ENCODE measurements at regions not wholly inside any gene's neighbourhood (a gene's known extent, or its start where the extent isn't known, plus 50 kb on each side); places are given as distances from the start of the nearest gene placed in this dataset.

DNA sequence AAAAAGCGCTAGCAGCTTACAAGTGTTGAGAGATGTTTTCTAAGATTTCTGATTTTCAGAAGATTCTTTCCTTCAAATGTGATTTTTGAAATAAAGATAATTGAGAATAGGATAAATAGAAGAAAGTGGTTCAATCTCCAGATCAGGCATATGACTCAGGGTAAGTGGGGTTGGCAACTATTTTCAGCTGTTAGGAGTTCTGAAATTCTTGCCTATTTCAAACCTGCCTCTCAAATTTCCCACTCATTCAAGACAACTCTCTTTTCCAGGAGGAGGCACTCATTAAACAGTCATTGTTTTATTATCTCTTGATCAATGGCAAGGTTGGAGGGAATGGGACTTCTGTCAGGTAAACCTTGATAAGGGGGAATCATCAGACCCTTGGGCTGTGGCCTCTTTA lies 138.9 kb downstream of the HNMT start:
- Histone ChIP-seq H3K4me1 (no peaks in the 10 kb centered on the region), H3K27me3 (no peaks in the 10 kb centered on the region), H3K36me3 (no peaks in the 10 kb centered on the region), H3K9me3 (no peaks in the 10 kb centered on the region), H3K4me3 (no peak overlapping the region), H3K27ac (no peak overlapping the region)
- TF ChIP-seq POLR2A (IDR thresholded peaks at IDR 0.05) = no peak
- DNase-seq = no peak

DNA sequence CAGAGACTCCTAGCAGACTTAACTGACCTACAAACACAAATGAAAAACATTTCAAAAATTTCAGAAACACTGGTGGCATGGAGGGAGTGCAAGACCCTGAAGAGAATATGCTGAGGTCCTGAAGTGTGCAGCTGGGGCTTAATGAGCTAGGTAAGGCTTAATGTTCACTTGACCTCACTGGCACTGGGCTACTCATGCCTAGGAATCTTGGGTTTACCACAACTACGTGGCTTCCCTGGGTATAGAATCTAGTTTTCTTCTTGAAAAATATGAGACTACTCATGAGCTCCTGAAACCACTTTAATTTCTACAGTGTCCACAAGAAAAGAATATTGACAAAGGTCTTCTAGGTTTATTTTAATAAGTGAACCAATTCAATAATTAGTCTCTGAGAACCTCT lies 139.8 kb downstream of the HNMT start:
- H3K9me3 ChIP-seq = no peaks in the 10 kb centered on the region
- no peak overlapping the region for H3K4me3 ChIP-seq
- no peak for DNase-seq
- H3K27me3 ChIP-seq = no peaks in the 10 kb centered on the region
- no peak overlapping the region for H3K27ac ChIP-seq
- no peaks in the 10 kb centered on the region for H3K4me1 ChIP-seq
- no peak for TF ChIP-seq POLR2A (IDR thresholded peaks at IDR 0.05)
- TF ChIP-seq, protein P1, sequence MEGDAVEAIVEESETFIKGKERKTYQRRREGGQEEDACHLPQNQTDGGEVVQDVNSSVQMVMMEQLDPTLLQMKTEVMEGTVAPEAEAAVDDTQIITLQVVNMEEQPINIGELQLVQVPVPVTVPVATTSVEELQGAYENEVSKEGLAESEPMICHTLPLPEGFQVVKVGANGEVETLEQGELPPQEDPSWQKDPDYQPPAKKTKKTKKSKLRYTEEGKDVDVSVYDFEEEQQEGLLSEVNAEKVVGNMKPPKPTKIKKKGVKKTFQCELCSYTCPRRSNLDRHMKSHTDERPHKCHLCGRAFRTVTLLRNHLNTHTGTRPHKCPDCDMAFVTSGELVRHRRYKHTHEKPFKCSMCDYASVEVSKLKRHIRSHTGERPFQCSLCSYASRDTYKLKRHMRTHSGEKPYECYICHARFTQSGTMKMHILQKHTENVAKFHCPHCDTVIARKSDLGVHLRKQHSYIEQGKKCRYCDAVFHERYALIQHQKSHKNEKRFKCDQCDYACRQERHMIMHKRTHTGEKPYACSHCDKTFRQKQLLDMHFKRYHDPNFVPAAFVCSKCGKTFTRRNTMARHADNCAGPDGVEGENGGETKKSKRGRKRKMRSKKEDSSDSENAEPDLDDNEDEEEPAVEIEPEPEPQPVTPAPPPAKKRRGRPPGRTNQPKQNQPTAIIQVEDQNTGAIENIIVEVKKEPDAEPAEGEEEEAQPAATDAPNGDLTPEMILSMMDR (IDR thresholded peaks at IDR 0.05) = no peak
- no peaks in the 10 kb centered on the region for H3K36me3 ChIP-seq

- Histone ChIP-seq H3K4me1 (no peaks in the 10 kb centered on the region), H3K36me3 (no peaks in the 10 kb centered on the region), H3K27me3 (no peaks in the 10 kb centered on the region), H3K27ac (no peak overlapping the region), H3K4me3 (no peak overlapping the region), H3K9me3 (no peaks in the 10 kb centered on the region)
- no peak for DNase-seq
- TF ChIP-seq POLR2A (IDR thresholded peaks at IDR 0.05) = no peak
- TF ChIP-seq, protein P1 (IDR thresholded peaks at IDR 0.05) = no peak
Measured at GRCh38 chr2:138105358-138105757, 141.1 kb downstream of the HNMT start.

GRCh38 chr2:138106606-138107005 lies 142.3 kb downstream of the HNMT start:
- Histone ChIP-seq H3K4me3 (no peak overlapping the region), H3K27ac (no peak overlapping the region), H3K9me3 (no peaks in the 10 kb centered on the region), H3K4me1 (no peaks in the 10 kb centered on the region), H3K36me3 (no peaks in the 10 kb centered on the region), H3K27me3 (no peaks in the 10 kb centered on the region)
- no peak for DNase-seq
- TF ChIP-seq, protein P1 (IDR thresholded peaks at IDR 0.05) = no peak
- TF ChIP-seq POLR2A (IDR thresholded peaks at IDR 0.05) = no peak

DNA sequence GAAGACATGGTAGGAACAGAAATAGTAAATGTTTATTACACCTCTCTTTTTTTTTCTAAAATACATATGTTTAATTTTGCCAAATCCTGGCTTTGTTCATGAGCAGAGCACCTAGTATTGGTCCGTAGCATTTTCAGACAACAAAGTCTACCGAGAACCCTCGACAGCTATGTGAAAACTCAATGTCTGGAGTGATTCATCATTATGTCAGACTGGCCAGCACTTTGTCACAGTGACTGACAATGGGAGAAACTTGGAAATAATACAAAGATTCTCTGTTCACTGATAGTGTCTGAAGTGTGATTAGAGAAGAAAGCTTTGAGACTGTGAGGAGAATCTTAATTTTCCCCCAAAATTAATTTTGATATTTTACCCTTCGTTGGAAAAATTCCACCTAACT lies 143.0 kb downstream of the HNMT start:
- Histone ChIP-seq H3K27ac (no peak overlapping the region), H3K9me3 (no peaks in the 10 kb centered on the region), H3K4me3 (no peak overlapping the region), H3K27me3 (no peaks in the 10 kb centered on the region), H3K4me1 (no peaks in the 10 kb centered on the region), H3K36me3 (no peaks in the 10 kb centered on the region)
- no peak for TF ChIP-seq POLR2A (IDR thresholded peaks at IDR 0.05)
- TF ChIP-seq, protein P1 (IDR thresholded peaks at IDR 0.05) = no peak
- no peak for DNase-seq

DNA sequence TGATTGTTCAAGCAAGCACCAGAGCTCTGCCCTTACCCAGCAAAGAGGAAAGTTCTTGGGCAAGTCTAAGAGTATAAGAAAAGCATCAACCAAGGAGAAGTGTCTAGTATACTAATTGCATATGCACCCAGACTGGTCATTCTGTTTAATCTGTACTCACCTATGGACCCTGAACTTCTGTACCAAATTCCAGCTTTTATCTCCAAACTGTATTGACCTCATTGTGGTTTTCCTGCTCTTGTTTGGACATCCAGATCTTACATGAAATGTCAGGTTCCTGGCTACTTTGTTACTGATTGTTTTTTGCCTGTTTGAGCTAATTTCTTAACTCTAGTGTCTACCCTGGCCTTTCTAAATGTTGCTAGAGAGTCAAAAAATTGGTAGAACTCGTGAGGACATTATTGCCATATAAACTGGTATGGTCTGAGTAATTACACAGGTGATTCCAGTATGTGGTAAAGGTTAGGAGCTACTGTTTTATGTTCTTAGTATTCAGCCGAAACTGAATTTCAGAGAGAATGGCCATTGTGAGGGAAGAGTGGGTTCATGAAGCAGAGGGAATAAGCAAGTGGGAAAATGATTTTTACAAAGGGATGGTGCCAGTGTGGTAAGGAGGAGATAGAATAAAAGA lies 146.3 kb downstream of the HNMT start:
- no peak for DNase-seq
- H3K9me3 ChIP-seq = no peaks in the 10 kb centered on the region
- H3K36me3 ChIP-seq = no peaks in the 10 kb centered on the region
- no peak overlapping the region for H3K27ac ChIP-seq
- no peaks in the 10 kb centered on the region for H3K4me1 ChIP-seq
- H3K27me3 ChIP-seq = no peaks in the 10 kb centered on the region
- no peak overlapping the region for H3K4me3 ChIP-seq
- TF ChIP-seq, protein P1 (IDR thresholded peaks at IDR 0.05) = no peak
- TF ChIP-seq POLR2A (IDR thresholded peaks at IDR 0.05) = no peak

Measured in Peyer's patch (tissue), 4 donors.